GM18498 (cell line): ENCODE measurements at regions not wholly inside any gene's neighbourhood (a gene's known extent, or its start where the extent isn't known, plus 50 kb on each side); places are given as distances from the start of the nearest gene placed in this dataset.
"Not testable (repeated sequence)": the region's sequence is repeated elsewhere in the genome, so short reads cannot be mapped to it uniquely, and the experiment has no call there.

Experiments used
- ATAC-seq: cut with Tn5 transposase; IDR thresholded peaks from one replicate; pipeline ENCODE4 v1.9.1; 2021; ENCODE audit warnings: mild to moderate bottlenecking, moderate library complexity; ENCODE audit not compliant: unreplicated experiment

- no peak for ATAC-seq
Observed at GRCh38 chr2:67755156-67755882, 307.5 kb downstream of the C1D start.

GRCh38 chr2:67760995-67761394 lies 301.8 kb downstream of the C1D start:
- ATAC-seq: no peak

- ATAC-seq: no peak
Observed at GRCh38 chr2:67771380-67771779, 291.4 kb downstream of the C1D start.

GRCh38 chr2:67772216-67773170 lies 290.3 kb downstream of the C1D start:
- no peak for ATAC-seq

- no peak for ATAC-seq
Observed at GRCh38 chr2:67773851-67774250, 289.0 kb downstream of the C1D start.

DNA sequence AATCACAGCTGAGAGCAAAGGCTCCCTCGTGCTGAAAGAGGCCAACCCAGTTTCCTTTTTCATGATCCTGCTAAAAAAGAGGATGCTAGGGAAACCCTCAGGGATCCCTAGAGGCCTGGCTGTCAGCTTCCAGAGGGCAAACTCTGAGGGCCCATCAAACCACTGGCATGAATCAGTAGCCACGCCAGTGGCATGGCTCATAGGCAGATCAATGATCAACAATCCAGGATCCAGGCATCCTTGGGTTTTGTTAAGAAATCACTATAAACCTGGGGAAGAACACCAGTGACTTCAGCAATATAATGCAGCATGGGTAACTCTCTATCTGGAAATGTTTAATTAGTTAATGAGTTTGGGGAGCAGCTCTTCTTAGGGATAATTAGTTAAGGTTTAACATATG lies 286.5 kb downstream of the C1D start:
- no peak for ATAC-seq

GRCh38 chr2:67777010-67777409 lies 285.8 kb downstream of the C1D start:
- ATAC-seq: no peak

DNA sequence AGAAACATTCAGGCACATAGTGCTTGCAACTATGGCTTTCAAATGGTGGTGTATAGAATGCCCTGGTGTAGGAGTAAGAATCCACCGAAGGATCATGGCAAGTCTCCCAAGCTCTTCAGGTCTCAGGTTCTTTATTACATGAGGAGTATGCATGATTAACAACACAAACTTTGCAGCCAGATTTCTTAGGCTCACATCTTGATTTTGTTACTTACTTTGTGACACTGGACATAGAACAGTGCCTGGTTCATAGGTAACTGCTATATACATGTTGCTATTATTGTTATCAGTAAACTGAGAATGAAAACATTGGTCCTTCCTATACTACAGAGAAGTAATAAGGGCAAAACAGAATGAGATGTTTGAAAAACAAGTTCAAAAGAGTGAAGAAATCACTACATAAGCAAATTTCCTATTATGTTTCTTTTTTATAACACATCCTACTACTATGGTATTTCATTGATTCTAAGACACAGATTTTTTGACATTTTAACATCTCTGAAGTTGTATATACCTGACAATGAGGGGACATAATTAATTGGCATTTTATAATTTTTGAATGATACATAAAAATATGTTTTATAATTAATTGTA lies 284.9 kb downstream of the C1D start:
- no peak for ATAC-seq

- not testable (repeated sequence) for ATAC-seq
Observed at GRCh38 chr2:67780841-67781240, 282.0 kb downstream of the C1D start.

- ATAC-seq: no peak
Observed at GRCh38 chr2:67782443-67782842, 280.4 kb downstream of the C1D start.

DNA sequence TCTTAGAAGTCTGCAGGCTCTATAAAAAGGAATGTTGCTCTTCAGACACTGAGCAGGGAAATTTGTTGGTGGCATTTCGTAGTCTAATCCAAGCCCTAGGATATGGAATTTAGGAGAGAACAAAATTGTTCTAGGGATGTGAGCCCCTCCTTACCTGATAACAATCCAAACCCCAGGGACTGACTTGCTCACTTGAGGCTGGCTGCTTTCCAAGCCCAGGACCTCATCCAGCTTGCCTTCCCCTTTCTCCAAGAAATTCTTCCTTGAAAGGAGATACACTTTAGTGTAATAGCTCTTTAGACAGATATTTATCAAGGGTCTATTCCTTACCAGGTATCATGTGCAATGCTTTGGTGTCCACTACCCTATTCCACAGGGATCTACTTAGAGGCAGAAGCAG lies 279.8 kb downstream of the C1D start:
- no peak for ATAC-seq

DNA sequence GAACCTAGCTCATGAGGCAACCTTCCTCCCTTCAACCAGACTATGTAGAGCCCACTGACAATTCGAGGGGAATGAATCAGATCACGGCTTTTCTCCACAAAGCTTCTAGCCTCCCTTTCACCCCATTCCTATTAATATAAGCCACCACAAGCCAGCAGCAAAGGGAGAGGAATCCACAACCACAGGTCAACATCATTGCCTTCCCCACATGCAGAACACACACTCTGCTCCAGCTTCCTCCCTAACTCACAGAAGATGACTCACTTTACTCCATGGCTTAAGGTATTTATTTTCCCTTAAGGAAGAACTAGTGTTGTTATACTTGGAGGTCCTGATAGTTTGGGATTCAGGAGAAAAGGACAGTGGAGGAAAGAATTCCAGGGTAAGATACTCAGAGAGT lies 272.2 kb downstream of the C1D start:
- no peak for ATAC-seq

GRCh38 chr2:67792191-67792590 lies 270.6 kb downstream of the C1D start:
- ATAC-seq: no peak

DNA sequence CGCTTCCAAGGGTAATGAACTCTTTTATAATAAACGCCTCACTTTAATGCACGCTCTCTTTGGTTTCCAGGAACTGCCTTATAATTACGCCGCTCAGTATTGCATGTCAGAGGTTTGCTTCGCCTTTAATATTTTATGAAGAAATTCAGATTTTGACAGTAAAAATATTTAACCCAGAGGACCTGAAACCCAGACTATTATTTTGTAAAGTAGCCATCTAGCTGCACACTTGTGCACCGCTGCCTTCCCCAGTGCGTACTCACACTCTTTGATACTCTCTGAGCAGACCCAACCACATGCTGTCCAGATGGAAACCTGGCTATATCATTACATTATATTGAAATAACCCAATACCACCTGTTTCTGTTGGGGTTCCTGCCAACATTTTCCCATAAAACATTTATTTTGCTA lies 270.1 kb downstream of the C1D start:
- ATAC-seq: no peak

- ATAC-seq: no peak
Observed at GRCh38 chr2:67797801-67798540, 264.8 kb downstream of the C1D start.

DNA sequence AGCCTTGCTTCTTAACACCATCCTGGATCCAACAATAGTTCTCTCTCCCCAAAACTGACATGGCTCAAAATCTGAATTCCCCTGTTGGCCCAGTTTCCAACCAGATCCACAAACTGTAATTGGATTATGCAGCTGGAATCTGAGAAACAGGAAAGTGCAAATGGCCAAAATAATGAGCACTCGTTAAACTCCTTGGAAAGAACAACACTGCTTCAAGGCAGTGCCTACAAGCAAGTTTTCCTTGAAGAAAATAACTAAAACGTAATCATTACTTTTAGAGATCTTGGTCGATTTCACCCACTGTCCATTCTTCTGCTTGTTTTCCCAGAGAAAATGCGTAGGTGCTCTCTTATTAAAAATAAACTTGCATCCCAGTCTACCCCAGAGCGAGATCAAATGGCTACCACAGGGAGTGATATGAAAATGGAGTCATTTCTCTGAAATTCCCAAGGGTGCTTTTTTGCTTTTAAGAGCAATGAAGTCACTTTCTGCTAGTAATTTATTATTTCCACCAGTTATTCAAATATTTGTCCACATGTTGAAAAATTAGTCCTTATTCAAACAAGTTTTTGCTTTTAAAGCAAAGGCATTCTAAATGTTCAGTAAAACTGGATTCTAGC lies 264.2 kb downstream of the C1D start:
- ATAC-seq: no peak

DNA sequence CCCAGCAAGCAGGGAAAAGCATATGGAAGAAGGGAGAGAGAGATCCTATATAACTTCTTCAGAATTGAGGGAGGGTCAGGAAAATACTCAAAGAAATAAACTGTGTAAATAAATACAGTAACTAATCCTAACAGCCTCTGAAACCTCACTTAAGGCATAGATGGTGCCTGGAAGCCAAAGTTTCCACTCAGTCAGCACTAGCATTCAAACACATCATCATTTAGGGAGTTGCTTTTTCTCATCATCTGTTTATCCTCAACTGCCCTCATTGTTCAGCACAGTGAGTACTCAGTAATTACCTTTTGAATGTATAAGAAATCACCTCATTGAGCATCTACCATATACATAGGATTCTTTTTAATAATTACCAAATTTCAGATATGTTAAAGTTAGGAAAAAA lies 262.9 kb downstream of the C1D start:
- no peak for ATAC-seq

- no peak for ATAC-seq
Observed at GRCh38 chr2:67802291-67802690, 260.5 kb downstream of the C1D start.

GRCh38 chr2:67802824-67803223 lies 260.0 kb downstream of the C1D start:
- ATAC-seq: no peak

GRCh38 chr2:67806816-67807215 lies 256.0 kb downstream of the C1D start:
- no peak for ATAC-seq

DNA sequence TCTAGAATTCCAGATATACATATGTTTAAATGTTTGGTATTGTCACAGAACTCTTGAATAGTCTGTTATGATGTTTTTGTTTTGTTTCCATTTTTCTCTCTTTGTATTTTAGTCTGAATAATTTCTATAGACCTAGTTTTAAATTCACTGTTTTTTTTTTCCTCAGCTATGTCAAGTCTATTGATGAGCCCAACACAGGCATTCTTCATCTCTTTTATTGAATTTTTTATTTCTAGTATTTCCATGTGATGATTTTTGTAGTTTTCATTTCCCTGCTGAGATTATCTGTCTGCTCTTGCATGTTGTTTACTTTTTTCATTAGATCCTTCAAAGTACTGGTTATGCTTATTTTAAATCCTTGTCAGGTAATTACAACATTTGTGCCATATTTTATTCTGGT lies 254.7 kb downstream of the C1D start:
- ATAC-seq: no peak
